ENCODE measurements at regions not wholly inside any gene's neighbourhood (a gene's known extent, or its start where the extent isn't known, plus 50 kb on each side); places are given as distances from the start of the nearest gene placed in this dataset.

- no peak for DNase-seq
These were observed 193.1 kb upstream of the TBX3 start for GRCh38 chr12:114876968-114877680.

- DNase-seq: no peak
These were observed 191.3 kb upstream of the TBX3 start for GRCh38 chr12:114875313-114875712.

GRCh38 chr12:114873656-114874055 is 189.7 kb upstream of the TBX3 start:
- no peak for DNase-seq

- DNase-seq: no peak
These were observed 185.2 kb upstream of the TBX3 start for GRCh38 chr12:114868995-114869834.

- no peak for DNase-seq
These were observed 182.4 kb upstream of the TBX3 start for GRCh38 chr12:114866331-114866730.

- DNase-seq: no peak
These were observed 181.0 kb upstream of the TBX3 start for GRCh38 chr12:114864837-114865551.

GRCh38 chr12:114863911-114864310 is 179.9 kb upstream of the TBX3 start:
- no peak for DNase-seq

- no peak for DNase-seq
These were observed 177.0 kb upstream of the TBX3 start for GRCh38 chr12:114860969-114861368.

- DNase-seq: no peak
These were observed 174.6 kb upstream of the TBX3 start for GRCh38 chr12:114858388-114859146.

- DNase-seq: no peak
These were observed 171.7 kb upstream of the TBX3 start for GRCh38 chr12:114855678-114856077.

GRCh38 chr12:114852976-114853529 is 169.1 kb upstream of the TBX3 start:
- no peak for DNase-seq

- no peak for DNase-seq
These were observed 168.0 kb upstream of the TBX3 start for GRCh38 chr12:114851981-114852380.

GRCh38 chr12:114850661-114851275 is 166.8 kb upstream of the TBX3 start:
- DNase-seq: no peak

- DNase-seq: no peak
These were observed 164.7 kb upstream of the TBX3 start for GRCh38 chr12:114848666-114849065.

- no peak for DNase-seq
These were observed 163.6 kb upstream of the TBX3 start for GRCh38 chr12:114847441-114848035.

GRCh38 chr12:114846771-114847170 is 162.8 kb upstream of the TBX3 start:
- no peak for DNase-seq

GRCh38 chr12:114841557-114842251 is 157.7 kb upstream of the TBX3 start:
- DNase-seq: no peak

- DNase-seq: no peak
These were observed 154.5 kb upstream of the TBX3 start for GRCh38 chr12:114838480-114838879.

- no peak for DNase-seq
These were observed 152.6 kb upstream of the TBX3 start for GRCh38 chr12:114836609-114837008.

GRCh38 chr12:114835031-114835430 is 151.1 kb upstream of the TBX3 start:
- DNase-seq: no peak

- no peak for DNase-seq
These were observed 150.6 kb upstream of the TBX3 start for GRCh38 chr12:114834621-114835020.
